ENCODE measurements at regions not wholly inside any gene's neighbourhood (a gene's known extent, or its start where the extent isn't known, plus 50 kb on each side); places are given as distances from the start of the nearest gene placed in this dataset.

GRCh38 chr12:97185567-97185966 is 277.0 kb upstream of the RMST start:
- H3K27ac ChIP-seq, result no peak overlapping the region
- no peaks in the 10 kb centered on the region for H3K9me3 ChIP-seq
- no peaks in the 10 kb centered on the region for H3K4me1 ChIP-seq
- no peaks in the 10 kb centered on the region for H3K36me3 ChIP-seq
- intact Hi-C loops (cut with DNase I), result no loop called here
- no peak overlapping the region for H3K4me3 ChIP-seq
- 79 to 83% methylated on average over 4 of the region's 4 CpGs for WGBS, 2 donors
- TF ChIP-seq CTCF (IDR thresholded peaks at IDR 0.05) (no peak), POLR2A (IDR thresholded peaks at IDR 0.05) (no peak)
- no peaks in the 10 kb centered on the region for H3K27me3 ChIP-seq
- no peak for DNase-seq

GRCh38 chr12:97194546-97194945 is 268.1 kb upstream of the RMST start:
- no peak overlapping the region for H3K27ac ChIP-seq
- WGBS, 2 donors, result 50 to 54% methylated on average over 3 to 4 of the region's 4 CpGs
- H3K4me1 ChIP-seq, result no peaks in the 10 kb centered on the region
- no peak overlapping the region for H3K4me3 ChIP-seq
- H3K27me3 ChIP-seq, result no peaks in the 10 kb centered on the region
- no peak for DNase-seq
- no peak for TF ChIP-seq CTCF (IDR thresholded peaks at IDR 0.05)
- no peak for TF ChIP-seq POLR2A (IDR thresholded peaks at IDR 0.05)
- H3K36me3 ChIP-seq, result no peaks in the 10 kb centered on the region
- no peaks in the 10 kb centered on the region for H3K9me3 ChIP-seq
- intact Hi-C loops (cut with DNase I), result no loop called here

GRCh38 chr12:97200181-97200580 is 262.4 kb upstream of the RMST start:
- 69 to 75% methylated on average over 5 of the region's 5 CpGs for WGBS, 2 donors

GRCh38 chr12:97203408-97203807 is 259.2 kb upstream of the RMST start:
- WGBS, 2 donors, result 17% methylated on average over 1 of the region's 3 CpGs; no CpG with 5 or more reads in 1 of the 2 donors
- no peak overlapping the region for H3K4me3 ChIP-seq

More at GRCh38 chr12:97200181-97200580, 262.4 kb upstream of the RMST start:
- no peak for DNase-seq
- TF ChIP-seq CTCF (IDR thresholded peaks at IDR 0.05) (no peak), POLR2A (IDR thresholded peaks at IDR 0.05) (no peak)
- no peaks in the 10 kb centered on the region for H3K4me1 ChIP-seq
- intact Hi-C loops (cut with DNase I), result no loop called here
- no peak overlapping the region for H3K27ac ChIP-seq
- no peak overlapping the region for H3K4me3 ChIP-seq
- no peaks in the 10 kb centered on the region for H3K27me3 ChIP-seq
- H3K9me3 ChIP-seq, result peaks cover 0 to 7% (median 0%) of the 10 kb centered on the region in 3 donors
- no peaks in the 10 kb centered on the region for H3K36me3 ChIP-seq

GRCh38 chr12:97209997-97210396 is 252.6 kb upstream of the RMST start:
- Histone ChIP-seq H3K27ac (no peak overlapping the region), H3K9me3 (no peaks in the 10 kb centered on the region), H3K36me3 (no peaks in the 10 kb centered on the region), H3K4me3 (no peak overlapping the region), H3K4me1 (no peaks in the 10 kb centered on the region), H3K27me3 (no peaks in the 10 kb centered on the region)
- TF ChIP-seq POLR2A (IDR thresholded peaks at IDR 0.05) (no peak), CTCF (IDR thresholded peaks at IDR 0.05) (no peak)
- 44 to 47% methylated on average over 1 of the region's 1 CpG for WGBS, 2 donors
- intact Hi-C loops (cut with DNase I), result no loop called here
- DNase-seq, result no peak

More at GRCh38 chr12:97203408-97203807, 259.2 kb upstream of the RMST start:
- no peak for DNase-seq
- no peaks in the 10 kb centered on the region for H3K4me1 ChIP-seq
- H3K27ac ChIP-seq, result no peak overlapping the region
- H3K27me3 ChIP-seq, result no peaks in the 10 kb centered on the region
- no peaks in the 10 kb centered on the region for H3K36me3 ChIP-seq
- intact Hi-C loops (cut with DNase I), result no loop called here
- H3K9me3 ChIP-seq, result peaks cover 0 to 7% (median 0%) of the 10 kb centered on the region in 3 donors
- TF ChIP-seq CTCF (IDR thresholded peaks at IDR 0.05), result no peak
- TF ChIP-seq POLR2A (IDR thresholded peaks at IDR 0.05), result no peak

All from esophagus squamous epithelium (tissue), 5 donors.